Tibial nerve (tissue), 4 donors: ENCODE measurements at regions not wholly inside any gene's neighbourhood (a gene's known extent, or its start where the extent isn't known, plus 50 kb on each side); places are given as distances from the start of the nearest gene placed in this dataset.

Experiments used
- DNase-seq, 2 donors: peaks; one replicate each; pipeline ENCODE4 v3.0.0-alpha.2; 2019; ENCODE audit warnings: low spot score in 2 of 2
- H3K27ac ChIP-seq, 4 donors: fragments of 200-600 bp; sonication (generic) in 3 of 4; one replicate each; pipeline ENCODE4 v1.5.1; 2017 to 2019; ENCODE audit warnings: mild to moderate bottlenecking in 1 of 4
- H3K27me3 ChIP-seq, 2 donors: fragments of 200-600 bp; sonication (generic) in 1 of 2; one replicate each; pipeline versions ENCODE4 v1.5.1 to v1.6.0; 2017 to 2019
- H3K36me3 ChIP-seq, 3 donors: fragments of 200-600 bp; sonication (generic); one replicate each; pipeline ENCODE4 v1.5.1; 2018 to 2019
- H3K4me1 ChIP-seq, 4 donors: fragments of 200-600 bp; sonication (generic) in 3 of 4; one replicate each; pipeline ENCODE4 v1.5.1; 2017 to 2019
- H3K4me3 ChIP-seq, 4 donors: fragments of 200-600 bp; sonication (generic) in 3 of 4; one replicate each; pipeline ENCODE4 v1.5.1; 2017 to 2019; ENCODE audit warnings: mild to moderate bottlenecking in 1 of 4, moderate library complexity in 1 of 4
- H3K9me3 ChIP-seq, 4 donors: fragments of 200-600 bp; sonication (generic) in 3 of 4; one replicate each; pipeline ENCODE4 v1.5.1; 2017 to 2019
- CTCF ChIP-seq, 5 experiments: fragments of 200-600 bp in 3 of 5; fragments of 450-650 bp in 2 of 5; sonication (generic) in 3 of 5; IDR thresholded peaks; one replicate each; pipeline ENCODE4 v1.5.1; 2016 to 2019; ENCODE audit warnings: antibody characterized with exemption in 5 of 5, mild to moderate bottlenecking in 3 of 5, moderate library complexity in 2 of 5
- EP300 ChIP-seq, 2 donors: sonication (generic); formaldehyde crosslinking; IDR thresholded peaks; one replicate each; pipeline ENCODE4 v1.6.1; 2017; ENCODE audit warnings: antibody characterized with exemption in 2 of 2, mild to moderate bottlenecking in 1 of 2
- POLR2A ChIP-seq, 2 donors: fragments of 450-650 bp; IDR thresholded peaks; one replicate each; pipeline ENCODE4 v1.6.1; 2017; ENCODE audit warnings: antibody characterized with exemption in 2 of 2, mild to moderate bottlenecking in 2 of 2, moderate library complexity in 2 of 2
- WGBS, 2 donors: methylation state at CpG; one replicate each; pipeline ENCODE4 v1.1.5; 2018; 5-methylcytosine and 5-hydroxymethylcytosine counted together

- Histone ChIP-seq H3K27me3 (no peaks in the 10 kb centered on the region), H3K4me3 (no peak overlapping the region), H3K36me3 (no peaks in the 10 kb centered on the region), H3K4me1 (no peaks in the 10 kb centered on the region), H3K9me3 (peaks cover 0 to 14% (median 0%) of the 10 kb centered on the region in 4 donors), H3K27ac (no peak overlapping the region)
- DNase-seq, result no peak
- TF ChIP-seq POLR2A (IDR thresholded peaks at IDR 0.05) (no peak), EP300 (IDR thresholded peaks at IDR 0.05) (no peak), CTCF (IDR thresholded peaks at IDR 0.05) (no peak)
These were observed 167.1 kb upstream of the ADRA1B start for GRCh38 chr5:159749146-159749545.

GRCh38 chr5:159750226-159750625 lies 166.1 kb upstream of the ADRA1B start:
- WGBS, 2 donors, result 49 to 50% methylated on average over 4 to 5 of the region's 5 CpGs
- Histone ChIP-seq H3K27me3 (no peaks in the 10 kb centered on the region), H3K27ac (no peak overlapping the region), H3K9me3 (peaks cover 0 to 14% (median 0%) of the 10 kb centered on the region in 4 donors), H3K4me1 (no peaks in the 10 kb centered on the region), H3K4me3 (no peak overlapping the region), H3K36me3 (no peaks in the 10 kb centered on the region)
- DNase-seq, result no peak
- TF ChIP-seq EP300 (IDR thresholded peaks at IDR 0.05), result no peak
- no peak for TF ChIP-seq POLR2A (IDR thresholded peaks at IDR 0.05)
- TF ChIP-seq CTCF (IDR thresholded peaks at IDR 0.05), result no peak

- no peaks in the 10 kb centered on the region for H3K36me3 ChIP-seq
- DNase-seq, result no peak
- H3K27me3 ChIP-seq, result no peaks in the 10 kb centered on the region
- no peaks in the 10 kb centered on the region for H3K4me1 ChIP-seq
- H3K9me3 ChIP-seq, result peaks cover 0 to 14% (median 0%) of the 10 kb centered on the region in 4 donors
- no peak overlapping the region for H3K27ac ChIP-seq
- TF ChIP-seq POLR2A (IDR thresholded peaks at IDR 0.05) (no peak), CTCF (IDR thresholded peaks at IDR 0.05) (no peak)
- WGBS, 2 donors, result 83 to 88% methylated on average over 3 of the region's 3 CpGs
- no peak overlapping the region for H3K4me3 ChIP-seq
These were observed 164.8 kb upstream of the ADRA1B start for GRCh38 chr5:159751459-159751858.

GRCh38 chr5:159752622-159753275 lies 163.5 kb upstream of the ADRA1B start:
- H3K4me1 ChIP-seq, result no peaks in the 10 kb centered on the region
- no peaks in the 10 kb centered on the region for H3K36me3 ChIP-seq
- peak overlapping the region in 2 of 4 donors; percentile 28 to 40 for H3K27ac ChIP-seq
- TF ChIP-seq POLR2A (IDR thresholded peaks at IDR 0.05), result no peak
- no peak for DNase-seq
- no peak overlapping the region for H3K4me3 ChIP-seq
- no peaks in the 10 kb centered on the region for H3K27me3 ChIP-seq
- H3K9me3 ChIP-seq, result peaks cover 0 to 14% (median 0%) of the 10 kb centered on the region in 4 donors
- 54% methylated on average over 7 of the region's 7 CpGs for WGBS, 2 donors

- DNase-seq, result no peak
- TF ChIP-seq CTCF (IDR thresholded peaks at IDR 0.05) (no peak), POLR2A (IDR thresholded peaks at IDR 0.05) (no peak), EP300 (IDR thresholded peaks at IDR 0.05) (no peak)
- H3K4me1 ChIP-seq, result peaks cover 0 to 4% (median 0%) of the 10 kb centered on the region in 4 donors
- H3K9me3 ChIP-seq, result peaks cover 0 to 4% (median 0%) of the 10 kb centered on the region in 4 donors
- H3K4me3 ChIP-seq, result no peak overlapping the region
- H3K36me3 ChIP-seq, result no peaks in the 10 kb centered on the region
- H3K27me3 ChIP-seq, result no peaks in the 10 kb centered on the region
- WGBS, 2 donors, result 82 to 89% methylated on average over 4 of the region's 4 CpGs
- no peak overlapping the region for H3K27ac ChIP-seq
These were observed 158.1 kb upstream of the ADRA1B start for GRCh38 chr5:159758189-159758588.
